Parathyroid adenoma (tissue), 2 donors: ENCODE measurements at regions not wholly inside any gene's neighbourhood (a gene's known extent, or its start where the extent isn't known, plus 50 kb on each side); places are given as distances from the start of the nearest gene placed in this dataset.

Source experiments
- H2AFZ ChIP-seq: fragments of 300-600 bp; sonication (generic); one replicate; pipeline ENCODE4 v1.7.0; 2017; ENCODE audit warnings: antibody characterized with exemption, mild to moderate bottlenecking
- H3K27ac ChIP-seq: fragments of 300-600 bp; sonication (generic); one replicate; pipeline ENCODE4 v1.7.0; 2017
- H3K27me3 ChIP-seq: fragments of 300-600 bp; sonication (generic); one replicate; pipeline ENCODE4 v1.7.0; 2017; ENCODE audit warnings: low read length; ENCODE audit not compliant: control insufficient read depth, insufficient read depth
- H3K36me3 ChIP-seq: fragments of 300-600 bp; sonication (generic); one replicate; pipeline ENCODE4 v1.7.0; 2017; ENCODE audit warnings: low read length; ENCODE audit not compliant: control insufficient read depth, insufficient read depth
- H3K4me1 ChIP-seq: fragments of 300-600 bp; sonication (generic); one replicate; pipeline ENCODE4 v1.7.0; 2017; ENCODE audit warnings: control low read depth
- H3K4me2 ChIP-seq: fragments of 300-600 bp; sonication (generic); one replicate; pipeline ENCODE4 v1.7.0; 2017; ENCODE audit warnings: low read length
- H3K4me3 ChIP-seq: fragments of 300-600 bp; sonication (generic); one replicate; pipeline ENCODE4 v1.7.0; 2017; ENCODE audit warnings: low read depth, low read length
- H3K79me2 ChIP-seq: fragments of 300-600 bp; sonication (generic); one replicate; pipeline ENCODE4 v1.7.0; 2017; ENCODE audit warnings: control low read depth
- H3K9ac ChIP-seq: fragments of 300-600 bp; sonication (generic); one replicate; pipeline ENCODE4 v1.7.0; 2017; ENCODE audit warnings: mild to moderate bottlenecking
- H3K9me3 ChIP-seq: fragments of 300-600 bp; sonication (generic); one replicate; pipeline ENCODE4 v1.7.0; 2017; ENCODE audit warnings: low read length; ENCODE audit not compliant: control insufficient read depth
- TF ChIP-seq, protein P1 (sequence below): fragments of 300-600 bp; sonication (generic); IDR thresholded peaks from one replicate; pipeline ENCODE4 v1.7.0; 2017; ENCODE audit warnings: antibody characterized with exemption, mild to moderate bottlenecking
- donor health status: primary hyperparathyroidism.

DNA sequence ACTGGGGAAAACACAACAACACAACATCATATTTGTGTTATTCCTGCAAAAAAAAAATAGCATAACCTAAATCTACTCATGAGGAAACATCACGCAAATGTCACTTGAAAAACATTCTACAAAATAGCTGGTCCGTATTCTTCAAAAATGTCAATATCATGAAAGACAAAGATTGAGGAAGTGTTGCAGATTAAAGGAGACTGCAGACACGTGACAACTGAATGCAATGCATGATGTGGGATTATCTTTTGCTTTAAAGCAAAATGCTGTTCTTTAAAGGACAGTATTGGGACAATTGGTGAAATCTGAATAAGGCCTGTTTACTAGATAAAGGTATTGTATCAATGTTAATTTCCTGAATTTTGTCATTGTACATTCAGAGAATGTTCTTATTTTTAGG, 157.7 kb downstream of the SMIM20 start:
- H3K9ac ChIP-seq = no peak overlapping the region
- H2AFZ ChIP-seq = no peak overlapping the region
- no peaks in the 10 kb centered on the region for H3K79me2 ChIP-seq
- no peak overlapping the region for H3K4me3 ChIP-seq
- no peaks in the 10 kb centered on the region for H3K4me1 ChIP-seq
- H3K4me2 ChIP-seq = no peak overlapping the region
- no peaks in the 10 kb centered on the region for H3K9me3 ChIP-seq
- no peak overlapping the region for H3K27ac ChIP-seq
- no peaks in the 10 kb centered on the region for H3K36me3 ChIP-seq
- H3K27me3 ChIP-seq = no peaks in the 10 kb centered on the region
- TF ChIP-seq, protein P1, sequence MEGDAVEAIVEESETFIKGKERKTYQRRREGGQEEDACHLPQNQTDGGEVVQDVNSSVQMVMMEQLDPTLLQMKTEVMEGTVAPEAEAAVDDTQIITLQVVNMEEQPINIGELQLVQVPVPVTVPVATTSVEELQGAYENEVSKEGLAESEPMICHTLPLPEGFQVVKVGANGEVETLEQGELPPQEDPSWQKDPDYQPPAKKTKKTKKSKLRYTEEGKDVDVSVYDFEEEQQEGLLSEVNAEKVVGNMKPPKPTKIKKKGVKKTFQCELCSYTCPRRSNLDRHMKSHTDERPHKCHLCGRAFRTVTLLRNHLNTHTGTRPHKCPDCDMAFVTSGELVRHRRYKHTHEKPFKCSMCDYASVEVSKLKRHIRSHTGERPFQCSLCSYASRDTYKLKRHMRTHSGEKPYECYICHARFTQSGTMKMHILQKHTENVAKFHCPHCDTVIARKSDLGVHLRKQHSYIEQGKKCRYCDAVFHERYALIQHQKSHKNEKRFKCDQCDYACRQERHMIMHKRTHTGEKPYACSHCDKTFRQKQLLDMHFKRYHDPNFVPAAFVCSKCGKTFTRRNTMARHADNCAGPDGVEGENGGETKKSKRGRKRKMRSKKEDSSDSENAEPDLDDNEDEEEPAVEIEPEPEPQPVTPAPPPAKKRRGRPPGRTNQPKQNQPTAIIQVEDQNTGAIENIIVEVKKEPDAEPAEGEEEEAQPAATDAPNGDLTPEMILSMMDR = no peak

DNA sequence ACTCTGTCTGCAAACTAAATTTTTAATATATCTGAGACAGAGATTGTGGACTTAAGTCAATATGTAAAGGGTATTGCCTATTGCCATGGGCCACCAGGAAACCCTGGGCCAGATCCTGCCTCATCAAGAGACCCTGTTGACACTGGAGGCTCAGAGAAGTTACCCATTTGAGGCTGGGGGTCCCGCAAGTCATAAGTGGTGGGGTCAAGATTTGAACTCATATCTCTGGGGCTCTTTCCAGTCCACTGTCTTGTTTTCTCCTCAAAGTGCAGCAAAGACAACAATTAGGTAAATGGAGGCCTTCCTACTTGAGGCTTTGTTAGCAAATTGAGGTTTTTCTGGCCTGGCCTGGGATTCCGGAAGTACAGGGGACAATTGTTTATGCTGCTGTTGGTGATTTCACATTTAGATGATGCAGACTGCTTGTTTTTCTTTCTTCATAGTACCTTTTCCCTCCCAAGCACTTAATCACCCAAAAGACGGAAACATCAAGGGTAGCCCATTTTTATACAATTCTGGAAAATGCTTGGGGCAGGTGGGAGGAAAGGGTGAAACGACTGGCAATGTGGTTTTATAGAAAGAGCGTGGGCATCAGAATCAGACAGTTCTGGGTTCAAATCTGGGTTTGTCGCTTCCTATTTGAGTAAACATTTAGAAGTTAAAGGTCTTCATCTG, 160.0 kb downstream of the SMIM20 start:
- Histone ChIP-seq H3K9me3 (peaks cover 2% of the 10 kb centered on the region), H3K27ac (no peak overlapping the region), H3K9ac (no peak overlapping the region), H3K4me2 (no peak overlapping the region), H3K4me1 (no peaks in the 10 kb centered on the region), H3K36me3 (no peaks in the 10 kb centered on the region), H3K4me3 (no peak overlapping the region), H2AFZ (no peak overlapping the region), H3K79me2 (no peaks in the 10 kb centered on the region), H3K27me3 (no peaks in the 10 kb centered on the region)
- TF ChIP-seq, protein P1 = no peak

DNA sequence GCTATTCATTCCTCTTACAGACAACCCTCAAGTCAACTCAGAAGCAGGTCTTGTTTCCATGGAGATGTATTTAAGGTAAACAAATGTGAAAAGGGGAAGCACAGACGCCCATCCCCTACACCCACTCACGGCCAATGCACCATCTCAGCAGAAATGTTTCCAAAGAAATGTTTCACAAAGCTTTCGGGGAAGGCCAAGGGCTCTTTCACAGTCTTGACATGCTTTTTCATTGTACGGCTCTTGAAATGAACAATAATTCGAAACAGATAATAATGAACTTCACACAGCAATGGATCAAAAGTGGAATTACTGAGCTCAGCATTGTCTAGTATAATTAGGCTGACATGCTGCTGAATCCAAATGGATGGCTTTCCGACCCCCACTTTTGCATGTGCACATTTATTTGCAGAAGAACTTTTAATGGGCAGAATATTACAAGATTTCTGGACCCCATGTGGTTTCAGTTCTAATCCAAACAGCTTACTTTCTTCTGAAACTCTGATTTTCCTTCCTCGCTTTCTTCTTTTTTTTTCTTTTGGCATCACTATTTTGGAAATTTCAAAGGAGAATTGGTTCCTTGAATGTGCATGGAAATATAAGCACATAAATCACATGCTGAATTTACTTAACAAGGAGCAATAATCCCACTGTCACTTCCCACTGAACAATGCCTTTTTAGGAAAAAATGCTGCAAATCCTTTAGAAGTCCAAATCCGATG, 160.9 kb downstream of the SMIM20 start:
- no peak overlapping the region for H3K4me2 ChIP-seq
- TF ChIP-seq, protein P1 = no peak
- no peaks in the 10 kb centered on the region for H3K79me2 ChIP-seq
- H3K4me3 ChIP-seq = no peak overlapping the region
- H3K36me3 ChIP-seq = no peaks in the 10 kb centered on the region
- H2AFZ ChIP-seq = no peak overlapping the region
- no peaks in the 10 kb centered on the region for H3K27me3 ChIP-seq
- no peaks in the 10 kb centered on the region for H3K4me1 ChIP-seq
- H3K9ac ChIP-seq = no peak overlapping the region
- H3K27ac ChIP-seq = no peak overlapping the region
- peaks cover 2% of the 10 kb centered on the region for H3K9me3 ChIP-seq

DNA sequence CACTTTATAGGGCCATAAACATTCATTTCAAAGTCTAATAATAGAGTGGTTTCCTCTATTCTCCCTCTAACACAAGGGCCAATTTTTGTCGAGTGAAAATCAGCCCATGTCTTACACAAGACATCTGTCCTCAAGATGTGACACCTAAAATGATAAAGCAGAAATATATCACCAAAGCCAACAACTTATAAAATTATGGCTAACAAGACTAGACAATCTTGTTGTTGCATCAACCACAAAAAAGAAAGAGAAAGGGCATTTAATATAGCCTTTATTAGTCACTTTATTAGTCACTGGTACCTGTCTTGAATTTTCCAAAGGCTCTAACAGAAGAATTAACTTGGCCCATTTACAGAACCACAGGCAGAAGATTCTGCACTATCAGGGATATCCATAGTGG, 161.6 kb downstream of the SMIM20 start:
- no peaks in the 10 kb centered on the region for H3K79me2 ChIP-seq
- H3K9ac ChIP-seq = no peak overlapping the region
- H3K36me3 ChIP-seq = no peaks in the 10 kb centered on the region
- H3K4me3 ChIP-seq = no peak overlapping the region
- no peaks in the 10 kb centered on the region for H3K27me3 ChIP-seq
- TF ChIP-seq, protein P1 = no peak
- no peak overlapping the region for H3K27ac ChIP-seq
- H3K9me3 ChIP-seq = peaks cover 2% of the 10 kb centered on the region
- H3K4me2 ChIP-seq = no peak overlapping the region
- no peaks in the 10 kb centered on the region for H3K4me1 ChIP-seq
- H2AFZ ChIP-seq = no peak overlapping the region
